Central memory CD8-positive, alpha-beta T cell (primary cell): ENCODE measurements at regions not wholly inside any gene's neighbourhood (a gene's known extent, or its start where the extent isn't known, plus 50 kb on each side); places are given as distances from the start of the nearest gene placed in this dataset.

Experiments used
- ATAC-seq: fragments of 150-1000 bp; cut with Tn5 transposase; replicated peaks from 2 replicates; pipeline ENCODE4 v1.10.0; 2022; ENCODE audit warnings: mild to moderate bottlenecking, moderate FRiP score, moderate number of reproducible peaks; ENCODE audit not compliant: poor library complexity, severe bottlenecking; ENCODE audit errors: extremely low read depth
- DNase-seq, 2 donors: peaks; one replicate each; pipeline ENCODE4 v3.0.0; 2021; ENCODE audit warnings: low spot score in 2 of 2
- H3K27ac Mint-ChIP-seq: one replicate; pipeline ENCODE4 v1.8.0; 2022; ENCODE audit warnings: low read depth, mild to moderate bottlenecking, moderate library complexity, mixed read lengths
- H3K27me3 Mint-ChIP-seq: one replicate; pipeline ENCODE4 v1.8.0; 2022; ENCODE audit warnings: mixed read lengths
- H3K36me3 Mint-ChIP-seq: one replicate; pipeline ENCODE4 v1.8.0; 2022; ENCODE audit warnings: mild to moderate bottlenecking, moderate library complexity, mixed read lengths; ENCODE audit not compliant: insufficient read depth
- H3K4me1 Mint-ChIP-seq: one replicate; pipeline ENCODE4 v1.8.0; 2022; ENCODE audit warnings: mixed read lengths
- H3K4me3 Mint-ChIP-seq: one replicate; pipeline ENCODE4 v1.8.0; 2022; ENCODE audit warnings: mild to moderate bottlenecking, moderate library complexity, mixed read lengths
- H3K9me3 Mint-ChIP-seq: one replicate; pipeline ENCODE4 v1.8.0; 2022; ENCODE audit warnings: mixed read lengths

DNA sequence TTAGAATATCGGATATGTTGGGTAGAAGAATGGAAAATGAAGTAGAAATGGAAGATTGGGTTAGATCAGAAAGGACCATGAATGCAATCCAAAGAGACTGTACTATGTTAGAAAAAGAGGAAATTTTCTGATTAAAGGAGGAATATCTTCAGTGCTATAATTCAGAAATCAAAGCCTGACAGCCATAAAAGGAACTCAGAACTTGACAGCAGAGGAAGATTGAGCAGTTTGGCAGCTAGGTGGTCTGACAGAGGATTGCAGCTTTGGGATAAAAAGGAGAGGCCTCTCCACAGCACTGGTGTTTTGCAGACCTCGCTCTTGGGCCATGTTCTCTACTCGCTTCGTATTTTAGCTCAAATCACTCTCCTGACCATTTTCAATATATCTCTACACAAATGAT, 354.8 kb upstream of the SOX5 start:
- Mint-ChIP-seq H3K27me3 (no peaks in the 10 kb centered on the region), H3K4me3 (no peak overlapping the region), H3K9me3 (peaks cover 5% of the 10 kb centered on the region), H3K4me1 (no peaks in the 10 kb centered on the region), H3K27ac (no peak overlapping the region), H3K36me3 (no peaks in the 10 kb centered on the region)
- DNase-seq (no peak), ATAC-seq (no peak)

DNA sequence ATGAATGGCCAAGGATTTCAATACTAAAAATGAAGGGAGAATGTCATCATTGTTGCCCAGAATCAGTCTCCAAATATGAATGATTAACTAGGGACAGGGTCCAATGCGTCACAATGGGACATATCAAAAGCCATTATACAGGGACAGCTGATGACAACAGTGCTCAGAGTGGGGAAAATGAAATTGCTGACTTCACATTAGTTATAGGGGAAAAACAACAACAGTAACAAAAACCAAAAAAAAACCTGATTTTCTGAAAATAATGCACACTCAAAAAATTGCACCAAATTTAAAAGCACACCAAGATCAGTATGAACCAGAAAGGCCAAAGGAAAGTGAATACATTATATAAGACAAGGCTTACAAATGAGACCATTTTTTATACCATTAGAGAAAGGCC, 353.2 kb upstream of the SOX5 start:
- Mint-ChIP-seq H3K27ac (no peak overlapping the region), H3K4me1 (no peaks in the 10 kb centered on the region), H3K36me3 (no peaks in the 10 kb centered on the region), H3K27me3 (no peaks in the 10 kb centered on the region), H3K4me3 (no peak overlapping the region), H3K9me3 (peaks cover 5% of the 10 kb centered on the region)
- ATAC-seq (no peak), DNase-seq (no peak)

DNA sequence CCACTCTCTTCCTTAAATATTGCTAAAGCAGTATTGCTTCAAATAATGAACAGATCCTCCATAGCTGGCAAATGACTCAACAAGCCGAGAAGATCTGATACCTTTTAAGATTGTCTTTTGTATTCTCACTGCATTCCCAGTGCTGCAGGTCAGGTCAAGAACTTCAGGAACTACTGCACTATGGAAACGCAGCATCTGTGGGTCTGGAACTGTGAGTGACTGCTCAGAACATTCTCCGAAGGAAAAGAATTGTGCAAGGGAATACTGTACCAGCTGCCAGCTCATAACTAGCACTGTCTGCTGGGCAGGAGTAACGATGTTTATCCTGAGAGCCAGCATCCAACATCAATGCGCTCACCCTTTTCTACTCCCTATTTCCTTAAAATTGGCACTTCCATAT, 348.0 kb upstream of the SOX5 start:
- no peak for DNase-seq

DNA sequence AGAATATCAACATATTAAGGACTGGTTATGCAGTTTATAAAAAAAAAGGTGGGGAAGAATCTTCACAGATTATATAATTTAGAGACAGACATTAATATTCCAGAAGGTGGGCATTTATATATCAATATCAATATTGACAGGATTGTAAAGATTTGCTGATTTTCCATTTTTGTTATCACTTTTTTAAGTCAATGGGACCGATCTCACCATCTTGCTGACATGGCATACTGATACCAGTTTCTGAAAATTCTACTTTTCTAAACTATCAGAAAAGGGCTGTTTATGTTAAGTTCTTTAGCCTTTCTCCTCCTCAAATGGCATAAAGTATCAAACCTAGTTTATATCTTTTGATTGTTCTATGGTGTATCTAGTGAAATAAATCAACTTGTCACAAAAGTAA, 344.1 kb upstream of the SOX5 start:
- no peak overlapping the region for H3K27ac Mint-ChIP-seq
- H3K9me3 Mint-ChIP-seq, result no peaks in the 10 kb centered on the region
- H3K4me1 Mint-ChIP-seq, result no peaks in the 10 kb centered on the region
- H3K4me3 Mint-ChIP-seq, result no peak overlapping the region
- ATAC-seq (no peak), DNase-seq (no peak)
- H3K36me3 Mint-ChIP-seq, result no peaks in the 10 kb centered on the region
- H3K27me3 Mint-ChIP-seq, result no peaks in the 10 kb centered on the region

More for the DNA sequence above, 348.0 kb upstream of the SOX5 start:
- Mint-ChIP-seq H3K9me3 (no peaks in the 10 kb centered on the region), H3K27me3 (no peaks in the 10 kb centered on the region), H3K27ac (no peak overlapping the region), H3K36me3 (no peaks in the 10 kb centered on the region), H3K4me1 (no peaks in the 10 kb centered on the region), H3K4me3 (no peak overlapping the region)
- no peak for ATAC-seq

DNA sequence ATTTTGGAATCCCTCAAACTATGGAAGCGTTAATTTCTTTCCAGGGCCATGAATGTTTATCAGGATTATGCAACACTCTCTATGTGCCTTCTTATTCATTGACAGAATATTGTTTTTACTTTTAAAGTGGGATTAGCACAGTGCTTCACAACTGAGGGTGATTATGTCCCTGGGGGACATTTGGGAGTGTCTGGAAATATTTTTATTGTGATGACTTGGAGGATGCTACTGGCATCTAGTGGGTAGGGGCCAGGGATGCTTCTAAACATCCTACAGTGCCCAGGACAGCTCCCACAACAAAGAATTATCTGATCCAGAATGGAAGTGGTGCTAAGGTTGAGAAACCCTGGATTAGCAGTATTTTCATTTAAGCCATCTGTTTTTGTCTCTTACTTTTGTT, 338.5 kb upstream of the SOX5 start:
- Mint-ChIP-seq H3K27me3 (no peaks in the 10 kb centered on the region), H3K27ac (no peak overlapping the region), H3K4me3 (no peak overlapping the region), H3K4me1 (no peaks in the 10 kb centered on the region), H3K9me3 (no peaks in the 10 kb centered on the region), H3K36me3 (no peaks in the 10 kb centered on the region)
- ATAC-seq, result no peak
- DNase-seq, result no peak

DNA sequence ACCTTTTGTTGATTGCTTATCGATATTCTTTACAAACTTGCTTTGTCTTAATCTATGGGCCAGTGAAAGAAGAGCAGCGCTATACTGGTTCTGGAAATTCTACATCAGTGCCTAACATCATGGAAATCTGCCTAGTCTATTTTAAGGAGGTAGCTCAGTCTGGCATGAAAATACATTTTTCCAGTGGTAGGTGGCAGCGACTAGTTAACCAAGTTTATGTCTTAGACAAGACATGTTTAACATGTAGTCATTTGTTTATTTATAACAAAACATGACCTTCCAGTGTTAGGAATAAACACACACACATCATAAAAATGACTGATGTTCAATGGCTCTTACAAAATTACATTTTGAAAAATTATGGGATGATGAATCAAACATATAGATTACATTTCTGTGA, 336.0 kb upstream of the SOX5 start:
- ATAC-seq (no peak), DNase-seq (no peak)
- Mint-ChIP-seq H3K4me3 (no peak overlapping the region), H3K36me3 (no peaks in the 10 kb centered on the region), H3K27ac (no peak overlapping the region), H3K9me3 (no peaks in the 10 kb centered on the region), H3K27me3 (no peaks in the 10 kb centered on the region), H3K4me1 (no peaks in the 10 kb centered on the region)

DNA sequence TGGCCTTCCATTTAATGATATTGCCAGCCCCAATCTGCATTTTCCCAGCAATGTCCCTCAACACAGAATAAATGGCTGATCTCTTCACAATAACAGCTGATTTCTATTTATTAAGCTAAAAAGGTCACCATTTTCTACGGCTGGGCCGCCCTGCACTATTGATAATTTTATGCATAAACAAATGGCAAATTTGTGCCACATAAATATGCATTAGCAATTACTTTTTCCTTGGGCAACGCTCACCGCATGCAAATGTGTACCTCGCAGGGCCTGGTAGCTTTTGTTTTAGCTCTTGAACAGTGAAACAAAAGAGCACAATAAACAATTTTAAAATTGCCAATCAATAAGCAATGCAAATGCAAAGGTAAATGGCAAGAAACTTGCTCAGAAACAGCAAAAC, 331.9 kb upstream of the SOX5 start:
- Mint-ChIP-seq H3K4me3 (no peak overlapping the region), H3K9me3 (no peaks in the 10 kb centered on the region), H3K27ac (no peak overlapping the region)

DNA sequence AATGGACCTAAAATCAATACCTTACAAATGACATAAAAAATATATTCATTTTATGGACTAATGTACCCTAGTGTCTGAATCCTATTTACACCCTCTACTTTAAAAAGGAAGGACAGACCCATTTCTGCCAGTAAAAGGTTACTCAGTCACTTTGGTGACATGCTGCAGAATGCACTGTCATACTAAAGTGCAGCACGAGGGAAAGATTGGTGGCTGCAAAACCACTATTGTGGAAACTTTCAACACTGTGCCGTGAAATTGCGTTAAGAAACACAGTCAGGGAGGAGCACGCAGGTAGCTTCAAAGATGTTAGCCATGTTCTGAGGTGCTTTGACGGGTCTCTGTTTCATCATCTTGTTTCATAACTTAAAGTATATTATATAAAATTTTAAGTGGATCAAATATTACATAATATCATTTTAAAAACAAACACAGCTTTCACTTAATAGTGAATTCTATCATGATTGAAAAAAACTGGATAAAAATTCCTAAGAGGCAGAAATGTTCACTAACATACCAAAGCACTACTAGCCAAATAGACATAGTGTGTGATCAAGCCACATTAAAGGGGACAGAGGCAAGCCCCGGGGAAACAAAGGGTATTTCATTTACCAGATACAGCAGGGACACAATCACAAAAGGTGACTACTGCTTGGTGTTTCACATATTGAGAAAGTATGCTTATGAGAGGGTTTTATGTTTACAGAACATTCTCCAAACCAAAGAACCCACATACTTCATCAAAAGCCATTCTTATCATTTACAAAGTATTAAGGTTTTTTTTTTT, 330.8 kb upstream of the SOX5 start:
- no peak overlapping the region for H3K4me3 Mint-ChIP-seq
- ATAC-seq (no peak), DNase-seq (no peak)
- H3K9me3 Mint-ChIP-seq, result no peaks in the 10 kb centered on the region
- H3K27ac Mint-ChIP-seq, result no peak overlapping the region
- H3K36me3 Mint-ChIP-seq, result no peaks in the 10 kb centered on the region
- no peaks in the 10 kb centered on the region for H3K4me1 Mint-ChIP-seq
- H3K27me3 Mint-ChIP-seq, result no peaks in the 10 kb centered on the region

More for the DNA sequence above, 331.9 kb upstream of the SOX5 start:
- H3K36me3 Mint-ChIP-seq, result no peaks in the 10 kb centered on the region
- ATAC-seq (no peak), DNase-seq (no peak)
- no peaks in the 10 kb centered on the region for H3K27me3 Mint-ChIP-seq
- H3K4me1 Mint-ChIP-seq, result no peaks in the 10 kb centered on the region

DNA sequence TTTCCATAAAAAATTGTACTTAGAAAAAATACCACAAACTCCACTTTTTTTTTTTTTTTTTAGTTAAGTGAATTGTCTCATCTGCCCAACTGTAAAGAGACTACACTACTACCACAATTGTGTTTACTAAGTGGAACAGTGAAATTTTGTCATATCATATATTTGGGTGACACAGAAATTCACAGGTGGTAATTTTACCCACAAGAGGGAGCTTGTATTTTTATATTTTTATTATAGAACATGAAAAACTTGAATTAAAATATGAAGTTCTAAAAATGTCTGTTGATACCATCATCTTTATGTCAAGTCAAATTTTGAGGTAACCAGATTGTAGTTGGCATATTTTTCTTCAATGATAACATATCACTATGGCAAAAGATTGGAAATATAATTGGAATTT, 329.4 kb upstream of the SOX5 start:
- Mint-ChIP-seq H3K27me3 (no peaks in the 10 kb centered on the region), H3K27ac (no peak overlapping the region), H3K9me3 (no peaks in the 10 kb centered on the region), H3K4me1 (no peaks in the 10 kb centered on the region), H3K36me3 (no peaks in the 10 kb centered on the region), H3K4me3 (no peak overlapping the region)
- ATAC-seq (no peak), DNase-seq (no peak)

DNA sequence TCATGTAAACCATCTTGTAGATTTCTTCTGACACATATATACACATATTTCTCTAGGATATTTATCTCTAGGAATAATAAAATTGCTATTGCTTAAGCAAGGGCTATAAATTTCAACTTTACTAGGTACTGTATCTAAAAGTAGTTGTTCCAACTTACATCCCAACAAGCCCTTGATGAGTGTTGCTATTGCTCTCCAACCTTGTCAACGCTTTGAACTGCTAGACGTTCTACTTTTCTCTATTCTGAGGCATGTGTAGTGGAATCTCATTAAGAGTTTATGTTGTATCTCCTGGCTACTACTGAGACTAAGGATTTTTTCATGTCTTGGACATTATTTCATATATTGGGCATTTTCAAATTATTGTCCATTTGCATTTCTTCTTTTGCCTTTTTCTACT, 321.5 kb upstream of the SOX5 start:
- H3K27me3 Mint-ChIP-seq, result no peaks in the 10 kb centered on the region
- no peaks in the 10 kb centered on the region for H3K4me1 Mint-ChIP-seq
- H3K9me3 Mint-ChIP-seq, result no peaks in the 10 kb centered on the region
- no peak for DNase-seq
- H3K27ac Mint-ChIP-seq, result no peak overlapping the region
- H3K4me3 Mint-ChIP-seq, result no peak overlapping the region
- peaks cover 1% of the 10 kb centered on the region for H3K36me3 Mint-ChIP-seq
- no peak for ATAC-seq

DNA sequence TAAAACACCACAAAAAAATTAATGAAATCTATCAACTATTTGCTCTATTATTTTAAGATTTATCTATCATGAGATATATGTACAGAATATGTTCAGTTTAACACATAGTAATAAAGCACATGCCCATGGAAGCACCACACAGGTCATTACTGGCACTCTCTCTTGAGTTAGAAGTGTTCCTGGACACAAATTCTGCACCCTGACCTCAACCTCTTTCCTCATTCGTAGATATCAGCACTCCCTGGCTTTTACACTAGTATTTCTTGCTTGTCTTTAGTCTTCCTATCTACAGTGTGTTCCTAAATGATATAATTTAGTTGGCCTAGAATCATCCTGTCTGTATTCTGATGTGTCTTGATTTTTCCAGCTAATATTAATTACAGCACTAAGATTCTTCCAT, 321.0 kb upstream of the SOX5 start:
- Mint-ChIP-seq H3K27ac (no peak overlapping the region), H3K36me3 (peaks cover 1% of the 10 kb centered on the region), H3K9me3 (no peaks in the 10 kb centered on the region), H3K4me1 (no peaks in the 10 kb centered on the region), H3K4me3 (no peak overlapping the region), H3K27me3 (no peaks in the 10 kb centered on the region)
- DNase-seq (no peak), ATAC-seq (no peak)

DNA sequence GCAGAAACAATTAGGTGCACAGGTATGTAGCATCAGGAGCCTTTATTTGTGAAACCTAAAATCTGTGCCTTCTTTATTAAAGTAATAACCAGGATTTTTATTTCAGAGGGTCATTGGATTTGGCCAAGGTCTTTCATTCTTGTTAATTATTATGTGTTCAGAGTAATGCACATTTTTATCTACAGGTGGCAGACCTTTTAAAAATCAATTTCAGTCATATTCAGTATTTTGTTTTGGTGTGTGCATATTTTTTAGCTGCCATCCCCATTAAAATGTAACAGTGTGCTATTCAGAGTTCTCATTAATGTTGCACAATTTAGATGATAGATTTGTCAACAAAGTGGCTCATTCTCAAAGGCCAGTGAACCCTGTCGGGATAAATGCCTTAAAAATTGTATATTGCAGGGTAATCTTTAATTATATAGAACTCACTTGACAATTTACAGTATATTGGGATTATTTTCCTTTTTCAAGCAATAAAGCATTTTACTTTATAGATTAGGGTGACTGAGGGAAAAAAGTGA, 319.3 kb upstream of the SOX5 start:
- ATAC-seq, result no peak
- no peaks in the 10 kb centered on the region for H3K4me1 Mint-ChIP-seq
- DNase-seq, result no peak
- no peaks in the 10 kb centered on the region for H3K27me3 Mint-ChIP-seq
- no peak overlapping the region for H3K4me3 Mint-ChIP-seq
- no peak overlapping the region for H3K27ac Mint-ChIP-seq
- no peaks in the 10 kb centered on the region for H3K9me3 Mint-ChIP-seq
- H3K36me3 Mint-ChIP-seq, result peaks cover 1% of the 10 kb centered on the region

DNA sequence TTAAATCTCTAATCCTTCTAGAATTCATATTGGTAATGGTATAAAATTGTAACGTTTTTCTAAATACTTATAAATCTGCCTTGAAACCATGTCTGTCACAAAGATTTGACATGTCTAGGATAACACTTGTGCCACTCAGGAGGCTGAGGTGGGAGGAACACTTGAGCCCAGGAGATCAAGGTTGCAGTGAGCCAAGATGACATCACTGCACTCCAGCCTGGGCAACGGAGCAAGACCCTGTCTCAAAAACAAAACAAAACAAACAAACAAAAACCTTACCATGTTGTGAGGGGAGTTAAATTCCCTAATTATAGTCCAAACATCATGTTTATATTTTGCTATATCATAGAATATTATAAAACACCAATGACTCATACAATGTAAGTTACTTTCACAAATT, 317.5 kb upstream of the SOX5 start:
- Mint-ChIP-seq H3K4me1 (no peaks in the 10 kb centered on the region), H3K4me3 (no peak overlapping the region), H3K9me3 (no peaks in the 10 kb centered on the region), H3K27ac (no peak overlapping the region), H3K36me3 (no peaks in the 10 kb centered on the region), H3K27me3 (no peaks in the 10 kb centered on the region)
- ATAC-seq (no peak), DNase-seq (no peak)
